Fibroblast of peridontal ligament (primary cell): ENCODE measurements at regions not wholly inside any gene's neighbourhood (a gene's known extent, or its start where the extent isn't known, plus 50 kb on each side); places are given as distances from the start of the nearest gene placed in this dataset.
A peak's percentile ranks its signal among the peaks of the same experiment; 100 is the strongest.

ENCODE experiments used
- DNase-seq: peaks from one replicate; pipeline ENCODE4 v3.0.0-alpha.2; 2010; ENCODE audit errors: extremely low read depth

GRCh38 chr2:64829525-64829924, 159.7 kb upstream of the SLC1A4 start:
- no peak for DNase-seq

DNA sequence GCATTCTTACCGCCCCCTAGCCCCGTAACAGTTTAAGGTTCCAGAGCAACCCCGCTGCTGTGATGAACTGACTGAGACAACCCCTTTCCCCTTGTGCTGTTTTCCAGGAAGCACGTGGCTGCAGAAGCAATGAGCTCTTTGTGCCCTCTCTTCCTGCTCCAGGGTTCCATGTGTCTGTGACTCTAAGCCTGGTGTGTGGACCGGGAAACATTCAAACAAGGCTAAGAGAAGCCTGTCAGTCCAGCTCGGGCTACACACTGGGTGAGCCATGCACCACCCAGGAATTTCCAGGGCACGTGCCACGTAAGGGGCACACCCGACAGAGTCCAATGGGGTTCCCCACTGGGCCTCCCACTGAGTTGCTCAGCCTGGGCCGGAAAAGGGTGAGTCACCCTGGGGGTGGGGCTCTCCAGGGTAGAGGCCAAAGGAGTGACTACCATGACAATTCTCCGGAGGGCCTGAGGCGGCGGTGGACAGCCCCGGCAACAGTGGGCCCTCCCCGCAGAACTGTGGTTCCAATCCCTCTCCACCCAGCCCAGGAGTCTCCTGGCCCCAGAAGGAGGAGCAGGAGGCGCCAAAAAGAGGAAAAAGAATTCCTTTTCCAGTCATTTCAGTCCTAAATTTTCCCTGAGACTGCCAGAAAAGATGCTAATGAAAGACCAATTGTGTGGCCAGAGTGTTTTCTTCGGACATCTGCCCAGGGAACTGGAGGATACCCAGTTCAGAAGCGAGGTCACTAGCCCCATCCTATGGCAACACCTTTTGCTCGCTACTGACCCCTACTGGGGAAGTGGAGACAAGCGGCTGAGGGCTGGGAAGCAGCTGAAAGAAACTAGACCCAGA, 157.8 kb upstream of the SLC1A4 start:
- DNase-seq = peak; percentile 90

- DNase-seq = no peak
These were observed 157.2 kb upstream of the SLC1A4 start for GRCh38 chr2:64831977-64832328.

- no peak for DNase-seq
These were observed 156.3 kb upstream of the SLC1A4 start for GRCh38 chr2:64832936-64833335.

- no peak for DNase-seq
These were observed 152.6 kb upstream of the SLC1A4 start for GRCh38 chr2:64836566-64836965.

- peak; percentile 58 for DNase-seq
These were observed 152.0 kb upstream of the SLC1A4 start for GRCh38 chr2:64837116-64837731.

- DNase-seq = peak; percentile 37
These were observed 151.1 kb upstream of the SLC1A4 start for GRCh38 chr2:64837925-64838641.

- peak; percentile 86 for DNase-seq
These were observed 150.4 kb upstream of the SLC1A4 start for GRCh38 chr2:64838817-64839216.

DNA sequence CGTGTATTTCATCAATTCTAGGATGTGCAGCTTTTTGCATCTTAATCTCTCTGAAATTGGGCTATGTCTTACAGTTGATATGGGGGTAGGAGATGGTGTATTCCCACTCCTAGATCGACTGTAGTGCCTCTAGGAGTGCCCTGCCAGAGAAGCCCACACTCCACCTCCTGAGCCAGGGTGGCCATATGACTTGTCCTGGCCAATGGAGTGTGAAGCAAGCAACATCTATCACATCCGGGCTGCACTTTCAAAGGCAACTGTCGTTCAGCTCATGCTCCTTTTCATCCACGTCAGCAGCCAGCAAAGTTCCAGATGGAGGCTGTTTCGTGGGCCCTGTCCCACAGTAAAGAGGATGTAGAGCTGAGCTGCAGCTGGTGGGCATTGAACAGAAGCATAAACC, 149.4 kb upstream of the SLC1A4 start:
- DNase-seq = no peak

DNA sequence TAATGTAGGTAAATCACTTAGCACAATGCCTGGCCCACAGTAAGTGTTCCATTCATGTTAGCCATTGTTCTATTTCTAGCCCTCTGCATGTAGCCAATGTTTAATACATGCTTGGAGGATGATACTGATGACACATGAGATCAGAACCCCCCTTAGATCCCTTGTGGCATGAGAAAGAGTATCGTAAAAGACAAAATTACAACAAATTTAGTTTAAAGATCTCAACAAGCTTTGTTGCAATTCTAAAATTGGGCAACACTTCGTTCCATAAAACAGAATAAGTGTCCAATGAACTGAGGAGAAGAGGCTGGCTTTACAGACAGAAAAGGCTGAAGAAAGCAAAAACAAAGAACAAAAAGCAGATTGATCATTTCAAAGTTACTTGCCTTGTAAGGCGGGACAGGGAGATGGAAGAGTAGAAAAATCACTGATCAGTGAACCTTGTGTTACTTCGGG, 148.7 kb upstream of the SLC1A4 start:
- DNase-seq = peak; percentile 84

DNA sequence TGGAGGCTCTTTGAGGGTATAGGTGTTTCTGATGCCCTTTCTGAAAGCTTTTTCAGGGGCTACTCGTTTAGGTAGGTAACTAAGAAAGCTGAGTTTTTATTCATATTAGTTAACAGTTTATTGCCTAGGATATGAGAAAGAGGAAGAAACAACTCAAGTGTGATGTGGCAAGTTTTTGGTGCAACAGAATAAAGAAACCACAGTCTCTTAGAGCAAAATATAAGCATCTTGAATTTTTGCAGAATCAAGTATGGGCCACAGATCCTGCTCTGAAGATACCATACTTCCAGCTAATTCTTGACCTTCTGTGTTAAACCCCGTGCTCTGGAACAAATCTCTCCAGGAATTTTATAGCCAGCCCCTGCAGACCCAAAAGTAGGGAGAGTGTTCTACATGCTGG, 147.7 kb upstream of the SLC1A4 start:
- no peak for DNase-seq

DNA sequence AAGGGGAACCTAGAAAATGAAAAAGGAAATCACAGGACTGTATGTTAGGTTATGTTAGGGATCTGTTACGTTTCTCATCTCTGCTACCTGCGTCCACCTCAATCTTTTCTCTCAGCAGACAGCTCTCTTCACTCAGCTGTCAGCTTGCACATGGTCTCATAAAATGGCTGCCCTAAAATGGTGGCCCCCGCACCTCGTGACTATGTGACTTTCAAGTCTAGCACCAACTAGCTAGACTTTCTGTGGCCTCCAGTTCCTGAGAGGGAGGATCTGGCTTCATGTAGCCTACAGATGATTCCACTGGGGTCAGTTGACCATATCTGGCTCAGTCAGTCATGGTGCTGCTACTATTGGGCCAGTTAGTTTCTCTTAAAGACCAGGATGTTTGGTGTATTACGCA, 147.2 kb upstream of the SLC1A4 start:
- DNase-seq = no peak

GRCh38 chr2:64844087-64844486, 145.1 kb upstream of the SLC1A4 start:
- DNase-seq = no peak

DNA sequence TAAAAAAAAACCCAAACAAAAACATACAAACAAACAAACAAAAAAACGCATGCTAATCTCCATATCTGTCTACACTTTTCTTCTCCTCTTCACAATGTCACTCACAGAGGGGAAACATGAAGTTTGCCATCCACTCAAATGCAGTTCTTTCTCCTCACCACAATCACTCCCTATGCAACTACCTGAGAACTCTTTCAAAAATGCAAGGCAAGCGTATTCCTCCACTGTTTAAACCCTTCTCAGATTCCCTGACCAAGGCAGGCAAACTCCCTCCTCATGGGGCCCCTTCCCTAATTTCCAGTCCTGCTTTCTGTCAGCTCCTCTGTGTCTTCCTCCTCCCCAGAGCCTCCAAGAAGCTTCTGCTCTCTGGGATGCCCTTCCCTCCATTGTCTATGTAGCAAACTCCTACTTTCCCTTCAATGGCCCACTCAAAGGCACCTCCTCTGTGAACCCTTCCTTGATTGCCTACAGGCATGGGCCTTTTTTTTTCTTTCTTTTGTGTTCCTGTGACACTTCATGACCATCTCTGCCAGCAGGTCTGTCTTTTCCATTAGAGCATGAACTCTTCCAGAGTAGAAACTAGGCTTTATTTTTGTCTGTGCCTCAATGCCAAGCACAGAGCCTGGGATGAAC, 143.8 kb upstream of the SLC1A4 start:
- DNase-seq = no peak

DNA sequence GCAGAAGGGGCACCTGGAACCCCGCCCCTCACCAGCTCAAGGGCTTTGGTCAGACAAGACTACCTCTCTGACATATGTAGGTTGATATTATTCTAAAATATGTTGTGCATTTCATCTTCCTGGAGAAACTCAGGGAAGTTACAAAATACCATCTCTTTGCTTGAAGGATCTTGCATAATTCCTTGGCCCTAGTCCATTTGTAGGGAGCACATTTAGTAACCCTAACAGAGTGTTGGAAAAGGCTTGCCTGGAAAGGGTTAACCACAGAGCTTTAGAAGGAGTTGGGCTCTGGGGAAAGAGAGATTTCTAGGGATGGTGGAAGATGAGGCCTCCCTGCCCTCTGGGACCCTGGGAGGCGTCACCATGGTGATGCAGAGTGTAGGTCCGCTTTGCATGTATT, 143.0 kb upstream of the SLC1A4 start:
- peak; percentile 80 for DNase-seq

- no peak for DNase-seq
These were observed 141.3 kb upstream of the SLC1A4 start for GRCh38 chr2:64847930-64848329.

DNA sequence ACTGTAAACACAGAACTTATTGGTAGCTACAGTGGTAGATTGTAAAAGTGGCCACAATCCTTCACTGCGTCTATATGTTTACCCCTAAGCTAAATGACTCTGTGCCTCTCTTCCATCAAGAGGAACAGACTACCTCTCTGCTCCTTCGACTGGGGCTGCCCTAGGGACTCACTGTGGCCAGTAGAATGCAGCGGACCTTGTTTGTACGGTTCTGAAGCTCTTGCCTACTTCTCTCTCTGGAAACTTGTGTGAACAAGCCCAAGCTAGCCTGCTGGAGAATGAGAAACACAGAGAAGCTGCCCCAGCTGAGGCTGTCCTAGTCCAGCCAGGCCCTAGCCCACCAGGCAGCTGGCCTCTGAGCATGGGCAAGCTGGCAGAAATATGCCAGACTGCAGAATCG, 140.8 kb upstream of the SLC1A4 start:
- no peak for DNase-seq

DNA sequence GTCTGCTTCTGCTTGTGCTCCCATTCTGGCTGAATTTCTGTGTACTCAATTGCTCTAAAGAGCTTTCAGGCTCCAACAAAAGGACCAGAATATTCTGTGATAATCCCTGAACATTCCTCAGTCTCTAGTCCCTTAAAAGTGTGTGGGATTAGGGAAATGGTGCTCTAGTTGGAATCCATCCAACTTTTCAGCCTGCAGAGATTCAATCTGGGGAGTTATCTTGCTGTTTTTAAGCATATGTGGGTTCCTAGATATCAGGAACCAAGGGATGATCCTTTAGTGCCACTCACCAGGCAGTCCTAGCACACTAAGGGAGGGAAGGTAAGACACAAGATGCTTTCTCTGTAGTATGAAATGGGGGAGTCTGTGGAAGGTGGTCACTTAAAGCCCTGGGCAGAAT, 140.3 kb upstream of the SLC1A4 start:
- no peak for DNase-seq

GRCh38 chr2:64850642-64851041, 138.6 kb upstream of the SLC1A4 start:
- no peak for DNase-seq

- DNase-seq = no peak
These were observed 136.4 kb upstream of the SLC1A4 start for GRCh38 chr2:64852771-64853241.

- DNase-seq = no peak
These were observed 135.9 kb upstream of the SLC1A4 start for GRCh38 chr2:64853306-64853705.

GRCh38 chr2:64853894-64854293, 135.3 kb upstream of the SLC1A4 start:
- peak; percentile 46 for DNase-seq
